Nephron progenitor cell (in vitro differentiated cells): ENCODE measurements at regions not wholly inside any gene's neighbourhood (a gene's known extent, or its start where the extent isn't known, plus 50 kb on each side); places are given as distances from the start of the nearest gene placed in this dataset.

Experiments used
- DNase-seq: peaks from one replicate; pipeline ENCODE4 v3.0.0; 2021
- H3K27ac Mint-ChIP-seq: 2 replicates; pipeline ENCODE4 v1.8.0; 2021; ENCODE audit warnings: mild to moderate bottlenecking, moderate library complexity, mixed read lengths
- H3K27me3 Mint-ChIP-seq: 2 replicates; pipeline ENCODE4 v1.8.0; 2021; ENCODE audit warnings: mild to moderate bottlenecking, low read depth, mixed read lengths; ENCODE audit not compliant: poor library complexity
- H3K36me3 Mint-ChIP-seq: 2 replicates; pipeline ENCODE4 v1.8.0; 2021; ENCODE audit warnings: low read depth, mixed read lengths
- H3K4me1 Mint-ChIP-seq: 2 replicates; pipeline ENCODE4 v1.8.0; 2021; ENCODE audit warnings: mixed read lengths
- H3K4me3 Mint-ChIP-seq: 2 replicates; pipeline ENCODE4 v1.8.0; 2021; ENCODE audit warnings: mild to moderate bottlenecking, moderate library complexity, mixed read lengths
- H3K9me3 Mint-ChIP-seq: 2 replicates; pipeline ENCODE4 v1.8.0; 2021; ENCODE audit warnings: mild to moderate bottlenecking, moderate library complexity, mixed read lengths
- TF ChIP-seq, protein P1 (sequence below): fragments of 200-600 bp; sonication (generic); IDR thresholded peaks from 2 replicates; pipeline ENCODE4 v1.5.0; 2021; ENCODE audit warnings: antibody characterized with exemption

DNA sequence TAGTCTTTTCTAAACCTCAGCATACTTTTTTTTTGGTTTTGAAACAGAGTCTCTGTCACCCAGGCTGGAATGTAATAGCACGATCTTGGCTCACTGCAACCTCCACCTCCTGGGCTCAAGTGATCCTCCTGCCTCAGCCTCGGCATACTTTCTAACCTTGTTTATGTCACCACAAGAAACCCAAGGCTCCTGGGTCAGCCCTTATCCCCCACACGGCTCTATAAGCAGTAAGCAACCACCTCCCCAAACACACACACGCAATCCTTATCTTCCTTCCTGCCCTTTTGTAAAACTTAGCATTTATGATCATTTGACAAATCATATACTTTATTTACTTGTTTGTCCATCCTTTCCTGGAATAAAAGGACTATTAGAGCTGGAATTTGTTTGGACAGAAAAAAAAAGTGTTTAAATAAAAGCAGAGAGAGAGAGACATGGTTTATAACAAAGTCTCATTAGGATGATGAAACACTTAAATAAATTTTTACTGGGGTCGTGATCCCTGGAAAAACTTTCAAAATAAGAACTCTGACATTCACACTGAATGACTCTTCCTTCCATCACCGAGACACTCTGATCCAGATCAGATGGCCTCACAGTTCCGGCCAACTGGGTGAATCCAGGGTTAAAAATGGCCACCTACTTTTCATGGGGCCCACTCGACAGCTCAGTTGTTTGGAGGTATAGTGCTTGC, 72.7 kb upstream of the PIK3CG start:
- H3K27me3 Mint-ChIP-seq: peaks cover 12% of the 10 kb centered on the region
- TF ChIP-seq, protein P1, sequence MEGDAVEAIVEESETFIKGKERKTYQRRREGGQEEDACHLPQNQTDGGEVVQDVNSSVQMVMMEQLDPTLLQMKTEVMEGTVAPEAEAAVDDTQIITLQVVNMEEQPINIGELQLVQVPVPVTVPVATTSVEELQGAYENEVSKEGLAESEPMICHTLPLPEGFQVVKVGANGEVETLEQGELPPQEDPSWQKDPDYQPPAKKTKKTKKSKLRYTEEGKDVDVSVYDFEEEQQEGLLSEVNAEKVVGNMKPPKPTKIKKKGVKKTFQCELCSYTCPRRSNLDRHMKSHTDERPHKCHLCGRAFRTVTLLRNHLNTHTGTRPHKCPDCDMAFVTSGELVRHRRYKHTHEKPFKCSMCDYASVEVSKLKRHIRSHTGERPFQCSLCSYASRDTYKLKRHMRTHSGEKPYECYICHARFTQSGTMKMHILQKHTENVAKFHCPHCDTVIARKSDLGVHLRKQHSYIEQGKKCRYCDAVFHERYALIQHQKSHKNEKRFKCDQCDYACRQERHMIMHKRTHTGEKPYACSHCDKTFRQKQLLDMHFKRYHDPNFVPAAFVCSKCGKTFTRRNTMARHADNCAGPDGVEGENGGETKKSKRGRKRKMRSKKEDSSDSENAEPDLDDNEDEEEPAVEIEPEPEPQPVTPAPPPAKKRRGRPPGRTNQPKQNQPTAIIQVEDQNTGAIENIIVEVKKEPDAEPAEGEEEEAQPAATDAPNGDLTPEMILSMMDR: no peak
- no peak for DNase-seq
- H3K9me3 Mint-ChIP-seq: peaks cover 16% of the 10 kb centered on the region
- H3K4me1 Mint-ChIP-seq: peaks cover 5% of the 10 kb centered on the region
- no peak overlapping the region for H3K27ac Mint-ChIP-seq
- H3K36me3 Mint-ChIP-seq: no peaks in the 10 kb centered on the region
- no peak overlapping the region for H3K4me3 Mint-ChIP-seq

DNA sequence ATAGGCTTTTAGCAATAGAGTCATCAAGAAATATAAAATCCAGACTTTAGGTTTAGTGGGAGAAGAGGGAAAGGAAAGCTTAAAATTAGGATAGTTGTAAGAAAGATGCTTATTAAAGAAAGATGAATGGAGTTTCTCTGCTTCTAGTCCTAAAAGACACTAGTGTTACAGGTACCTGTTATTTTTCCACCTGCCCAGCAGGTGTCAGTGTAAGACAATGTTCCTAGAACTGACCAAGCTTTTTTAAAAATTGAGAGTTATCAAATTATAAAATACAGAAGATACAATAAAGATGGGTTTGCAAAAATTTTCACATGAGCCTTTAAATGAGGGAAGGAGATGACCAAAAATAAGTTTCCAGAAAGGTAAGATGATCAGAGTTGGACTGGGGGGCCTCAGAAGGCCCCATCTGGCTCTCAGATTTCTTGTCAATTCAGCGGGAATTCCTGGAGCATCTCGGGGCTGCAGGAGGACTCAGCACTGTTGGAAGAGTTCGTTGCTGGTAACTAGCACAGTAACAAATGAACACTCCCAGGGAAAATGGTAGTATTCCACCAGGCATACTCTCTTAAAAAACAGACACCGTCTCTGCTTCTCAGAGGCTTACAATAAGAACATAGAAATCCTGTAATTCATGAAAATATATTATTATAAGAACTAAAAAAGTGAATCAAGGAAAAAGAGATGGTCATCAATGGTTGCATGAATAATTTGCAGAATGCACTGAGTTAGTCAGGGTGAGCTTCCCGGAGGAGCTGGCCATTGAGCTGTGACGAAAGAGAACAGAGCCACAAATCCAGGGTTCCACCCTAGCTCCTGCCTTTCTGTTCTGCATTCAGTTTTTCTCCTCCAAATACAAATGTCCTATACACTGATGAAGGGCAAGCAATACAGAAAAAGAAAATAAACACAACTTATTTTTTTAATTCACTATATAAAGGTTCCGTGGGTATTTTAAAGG, 71.8 kb upstream of the PIK3CG start:
- H3K27me3 Mint-ChIP-seq: peaks cover 12% of the 10 kb centered on the region
- no peaks in the 10 kb centered on the region for H3K36me3 Mint-ChIP-seq
- DNase-seq: peak; percentile 20
- H3K4me1 Mint-ChIP-seq: peaks cover 5% of the 10 kb centered on the region
- peaks cover 20% of the 10 kb centered on the region for H3K9me3 Mint-ChIP-seq
- no peak overlapping the region for H3K27ac Mint-ChIP-seq
- TF ChIP-seq, protein P1: peak; percentile 70
- H3K4me3 Mint-ChIP-seq: no peak overlapping the region

DNA sequence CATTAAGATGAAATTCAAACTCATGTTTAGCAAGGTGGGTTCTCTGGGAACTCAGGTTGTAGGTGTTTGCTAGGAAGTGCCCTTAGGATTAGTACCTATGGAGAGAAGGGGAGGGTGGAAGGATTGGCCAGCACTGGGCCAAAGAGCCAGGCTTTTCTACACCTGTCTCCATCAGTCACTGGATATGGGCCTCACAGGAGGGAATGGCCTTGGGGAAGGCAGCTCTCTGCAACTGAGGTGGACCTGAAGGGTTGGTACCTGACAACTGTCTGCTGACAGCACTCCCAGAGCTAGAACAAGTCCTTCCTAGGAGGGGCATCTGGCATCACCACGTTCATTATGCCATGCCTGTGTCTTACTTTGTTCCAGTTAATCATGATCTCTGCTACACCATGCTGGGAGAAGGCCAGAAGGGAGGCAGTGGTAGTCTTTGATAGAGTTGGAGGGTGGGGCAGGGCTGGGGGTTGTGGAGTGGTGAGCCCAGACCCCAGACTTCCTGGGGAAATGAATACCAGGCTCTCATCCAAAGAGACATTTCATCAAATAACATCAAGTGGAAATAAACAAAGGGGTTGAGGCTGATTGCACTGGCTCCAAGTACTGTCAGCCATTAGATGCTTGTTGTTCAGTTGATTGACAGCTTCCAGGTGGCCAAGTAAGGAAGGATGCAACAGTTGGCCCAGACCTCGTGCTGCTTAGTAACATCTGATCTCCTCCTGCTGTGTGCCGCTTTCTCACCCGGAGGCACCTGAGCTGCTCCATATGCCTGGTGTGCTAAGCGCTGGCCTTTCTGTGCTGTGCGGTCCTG, 70.6 kb upstream of the PIK3CG start:
- Mint-ChIP-seq H3K4me1 (peaks cover 5% of the 10 kb centered on the region), H3K9me3 (peaks cover 31% of the 10 kb centered on the region), H3K27me3 (peaks cover 12% of the 10 kb centered on the region), H3K27ac (no peak overlapping the region), H3K36me3 (no peaks in the 10 kb centered on the region), H3K4me3 (no peak overlapping the region)
- DNase-seq: no peak
- TF ChIP-seq, protein P1: no peak

DNA sequence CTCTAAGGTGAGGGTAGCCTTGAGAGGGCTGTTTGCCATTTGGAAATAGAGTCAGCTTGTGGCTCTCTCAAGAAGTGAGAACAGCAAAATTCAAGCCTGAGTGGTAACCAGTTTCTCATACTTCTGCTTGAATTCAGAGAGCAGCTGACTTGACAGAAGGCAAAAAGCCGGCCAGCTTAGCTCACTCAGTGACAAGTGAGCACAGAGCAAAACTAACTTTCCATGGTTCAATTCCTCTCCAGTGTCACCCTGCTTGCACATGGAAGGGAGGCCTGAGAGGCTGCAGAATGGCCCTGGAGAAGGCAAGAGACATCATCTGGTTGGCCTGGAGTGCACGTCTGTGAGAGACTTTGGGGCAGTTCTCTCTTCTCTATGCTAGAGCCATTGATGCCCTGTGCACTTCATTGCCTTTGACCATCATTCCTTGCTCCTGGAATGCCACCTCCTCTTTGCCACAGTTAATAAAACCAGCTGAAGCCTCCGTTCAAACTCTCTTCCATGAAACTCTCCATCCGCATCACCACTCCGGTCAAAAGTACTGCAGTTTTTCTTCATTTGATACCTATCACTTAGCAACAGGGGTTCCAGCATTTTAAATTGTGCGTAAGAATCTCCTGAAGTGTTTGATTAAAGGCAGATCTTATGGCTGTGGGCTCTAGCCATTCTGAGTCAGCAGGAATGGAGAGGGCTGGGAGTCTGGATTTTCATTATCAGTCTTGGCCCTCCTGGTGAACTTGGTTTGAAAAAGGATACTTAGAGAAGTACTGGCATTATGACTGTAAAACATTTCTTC, 69.8 kb upstream of the PIK3CG start:
- DNase-seq: no peak
- peaks cover 34% of the 10 kb centered on the region for H3K9me3 Mint-ChIP-seq
- TF ChIP-seq, protein P1: no peak
- no peaks in the 10 kb centered on the region for H3K36me3 Mint-ChIP-seq
- peaks cover 12% of the 10 kb centered on the region for H3K27me3 Mint-ChIP-seq
- H3K4me3 Mint-ChIP-seq: no peak overlapping the region
- no peak overlapping the region for H3K27ac Mint-ChIP-seq
- peaks cover 5% of the 10 kb centered on the region for H3K4me1 Mint-ChIP-seq

DNA sequence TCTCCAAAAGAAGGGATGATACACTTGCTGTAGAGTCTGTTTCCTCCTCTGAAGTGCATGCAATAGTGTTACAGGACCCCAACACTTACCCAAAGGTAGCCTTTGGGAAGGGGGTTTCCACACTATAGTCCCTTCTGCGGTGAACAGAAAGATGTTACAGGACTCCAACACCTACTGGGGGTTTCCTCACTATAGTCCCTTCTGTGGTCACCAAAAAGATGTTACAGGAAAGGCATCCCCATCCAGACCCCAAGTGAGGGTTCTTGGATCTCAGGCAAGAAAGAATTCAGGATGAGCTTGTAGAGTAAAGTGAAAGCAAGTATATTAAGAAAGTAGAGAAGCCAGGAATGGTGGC, 69.2 kb upstream of the PIK3CG start:
- no peak overlapping the region for H3K4me3 Mint-ChIP-seq
- TF ChIP-seq, protein P1: no peak
- no peak overlapping the region for H3K27ac Mint-ChIP-seq
- no peaks in the 10 kb centered on the region for H3K36me3 Mint-ChIP-seq
- H3K4me1 Mint-ChIP-seq: peaks cover 5% of the 10 kb centered on the region
- peaks cover 12% of the 10 kb centered on the region for H3K27me3 Mint-ChIP-seq
- DNase-seq: no peak
- peaks cover 38% of the 10 kb centered on the region for H3K9me3 Mint-ChIP-seq
